GM19438 (cell line): ENCODE measurements at regions not wholly inside any gene's neighbourhood (a gene's known extent, or its start where the extent isn't known, plus 50 kb on each side); places are given as distances from the start of the nearest gene placed in this dataset.
A peak's percentile ranks its signal among the peaks of the same experiment; 100 is the strongest.

ENCODE experiments used
- ATAC-seq: cut with Tn5 transposase; IDR thresholded peaks from one replicate; pipeline ENCODE4 v1.9.1; 2021; ENCODE audit warnings: low read depth; ENCODE audit not compliant: unreplicated experiment

DNA sequence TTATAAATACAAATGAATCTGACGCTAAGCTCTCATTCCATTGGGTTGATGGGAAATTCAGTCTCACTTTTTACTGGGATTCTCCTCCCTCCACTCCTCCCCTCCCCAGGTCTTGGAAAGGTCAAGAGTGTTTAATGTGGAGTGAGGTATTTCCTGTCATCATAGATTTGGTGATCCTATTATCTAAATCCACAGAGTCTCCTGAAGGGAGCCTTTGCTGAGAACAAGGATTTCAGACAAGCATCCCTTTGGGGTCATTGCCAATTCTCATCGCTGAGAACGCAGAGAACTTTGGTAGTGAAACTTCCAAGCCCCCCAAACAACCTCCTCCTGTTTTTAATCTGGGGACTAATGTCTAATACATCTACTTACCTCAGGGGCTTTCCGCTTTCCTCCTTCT, 297.9 kb downstream of the OTOL1 start:
- ATAC-seq = no peak

DNA sequence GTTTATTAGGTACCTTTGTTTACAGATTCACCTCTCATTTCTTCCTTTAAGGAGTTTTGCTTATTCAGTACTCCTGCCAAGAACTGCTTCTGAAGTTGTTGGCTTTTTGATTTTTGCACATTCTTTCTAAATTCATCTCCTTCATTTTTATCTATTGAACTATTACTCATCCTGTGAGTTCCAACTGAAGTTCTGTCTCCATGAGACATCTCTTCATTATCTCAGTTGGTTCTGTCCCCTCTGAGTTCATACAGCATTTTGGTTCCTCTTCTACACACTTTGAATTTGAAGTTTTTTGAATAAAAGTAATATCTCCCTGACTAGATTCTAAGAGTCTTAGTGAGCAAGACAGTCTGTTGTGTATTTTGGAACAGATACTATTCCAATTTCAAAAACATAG, 299.7 kb downstream of the OTOL1 start:
- no peak for ATAC-seq

DNA sequence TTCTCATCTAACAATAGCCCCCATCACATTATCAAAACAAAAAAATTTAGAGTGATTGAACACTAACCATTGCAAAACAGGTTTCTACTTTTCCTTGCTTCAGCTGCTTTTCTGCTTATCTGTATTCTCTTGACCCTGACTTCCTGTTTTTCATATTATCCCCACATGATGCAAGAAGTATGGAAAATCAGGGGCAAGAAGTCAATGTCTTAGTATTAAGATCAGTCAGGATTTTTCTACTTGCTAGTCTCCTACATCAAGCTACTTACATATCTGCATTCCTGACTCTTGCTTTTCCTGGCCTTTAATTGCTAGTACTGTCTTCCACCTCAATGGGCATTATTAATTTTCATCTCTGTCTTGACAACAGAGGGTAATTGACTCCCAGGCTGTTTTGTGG, 300.2 kb downstream of the OTOL1 start:
- ATAC-seq = no peak

DNA sequence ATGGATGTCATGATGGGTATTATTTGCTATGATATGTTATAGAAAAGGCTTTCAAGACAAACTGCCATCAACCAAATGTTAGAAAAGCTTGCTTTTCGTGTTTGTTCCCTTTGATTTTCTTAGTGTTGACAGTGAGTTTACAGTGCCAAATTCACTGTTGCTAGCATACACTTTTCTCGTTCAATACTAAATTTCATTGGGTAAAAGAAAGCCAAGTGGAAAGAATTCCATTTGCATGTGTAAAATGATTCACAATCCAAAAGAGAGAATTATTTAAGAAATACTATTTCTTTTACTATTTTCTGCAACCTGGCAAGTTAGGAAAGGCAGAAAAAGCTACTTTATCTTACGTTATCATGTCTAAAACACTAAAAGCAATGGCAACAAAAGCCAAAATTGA, 301.4 kb downstream of the OTOL1 start:
- no peak for ATAC-seq

DNA sequence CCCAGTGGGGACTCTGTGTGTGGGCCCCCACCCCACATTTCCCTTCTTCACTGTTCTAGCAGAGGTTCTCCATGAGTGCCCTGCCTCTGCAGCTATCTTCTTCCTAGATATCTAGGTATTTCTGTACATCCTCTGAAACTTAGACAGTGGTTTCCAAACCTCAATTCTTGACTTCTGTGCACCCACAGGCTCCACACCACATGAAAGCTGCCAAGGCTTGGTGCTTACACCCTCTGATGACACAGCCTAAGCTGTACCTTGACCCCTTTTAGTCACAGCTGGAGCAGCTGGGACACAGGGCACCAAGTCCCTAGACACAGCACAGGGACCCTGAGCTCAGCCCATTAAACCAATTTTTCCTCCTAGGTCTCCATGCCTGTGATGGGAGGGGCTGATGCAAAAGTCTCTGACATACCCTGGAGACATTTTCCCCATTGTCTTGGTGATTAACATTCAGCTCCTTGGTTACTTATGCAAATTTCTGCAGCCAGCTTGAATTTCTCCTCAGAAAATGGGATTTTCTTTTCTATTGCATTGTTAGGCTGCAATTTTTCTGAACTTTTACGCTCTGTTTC, 304.5 kb downstream of the OTOL1 start:
- peak; percentile 49 for ATAC-seq

DNA sequence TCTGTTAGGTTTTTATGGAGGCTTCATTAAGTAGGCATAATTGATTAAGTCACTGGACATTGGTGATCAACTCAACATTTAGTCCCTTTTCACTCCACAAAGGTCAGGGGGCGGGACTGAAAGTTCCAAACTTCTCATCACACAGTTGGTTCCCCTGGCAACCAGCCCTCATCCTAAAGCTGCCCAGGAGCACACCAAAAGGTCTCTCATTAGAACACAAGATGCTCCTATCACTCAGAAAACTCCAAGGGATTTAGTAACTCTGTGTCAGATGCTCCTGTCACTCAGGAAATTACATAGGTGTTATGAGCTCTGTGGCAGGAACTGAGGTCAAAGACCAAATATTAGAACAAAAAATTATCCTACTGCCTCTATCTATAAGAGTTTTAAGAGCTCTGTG, 321.5 kb downstream of the OTOL1 start:
- no peak for ATAC-seq

DNA sequence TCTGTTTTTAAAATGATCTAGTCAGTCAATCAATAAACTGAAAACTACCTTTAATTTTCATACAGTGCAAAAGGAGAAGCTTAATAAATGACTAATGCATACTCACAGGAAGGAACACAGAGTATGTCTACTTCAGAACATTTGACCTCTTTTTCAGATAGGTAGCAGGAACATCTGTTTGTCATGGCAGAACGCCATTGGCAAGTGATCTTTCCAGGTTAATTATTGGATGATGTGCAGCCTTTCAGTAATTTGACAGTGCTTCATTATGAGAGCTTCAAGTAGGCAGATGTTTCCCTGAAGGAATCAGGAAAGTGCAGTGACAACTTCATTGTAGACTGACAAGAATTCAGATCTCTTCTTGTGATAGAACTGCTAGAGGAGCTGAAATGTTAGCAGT, 325.0 kb downstream of the OTOL1 start:
- ATAC-seq = peak; percentile 77

DNA sequence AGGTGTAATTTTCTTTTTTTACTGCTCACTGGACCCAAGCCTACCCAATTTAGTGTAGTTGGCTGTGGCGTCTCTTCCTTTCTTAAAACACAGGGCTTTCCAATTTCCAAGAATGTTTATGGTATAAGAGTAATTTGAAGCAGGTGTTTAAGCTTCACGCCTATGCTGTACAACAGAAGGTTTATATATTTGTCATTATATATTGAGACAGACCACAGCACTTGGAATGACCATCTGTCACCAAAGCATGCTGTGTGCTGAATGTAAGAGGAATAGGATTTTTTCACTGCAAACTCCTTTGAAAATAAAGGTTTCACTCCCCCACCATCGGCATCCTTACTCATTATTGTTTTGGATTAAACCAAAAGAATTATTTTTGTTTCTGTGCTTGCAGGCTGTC, 325.7 kb downstream of the OTOL1 start:
- no peak for ATAC-seq

DNA sequence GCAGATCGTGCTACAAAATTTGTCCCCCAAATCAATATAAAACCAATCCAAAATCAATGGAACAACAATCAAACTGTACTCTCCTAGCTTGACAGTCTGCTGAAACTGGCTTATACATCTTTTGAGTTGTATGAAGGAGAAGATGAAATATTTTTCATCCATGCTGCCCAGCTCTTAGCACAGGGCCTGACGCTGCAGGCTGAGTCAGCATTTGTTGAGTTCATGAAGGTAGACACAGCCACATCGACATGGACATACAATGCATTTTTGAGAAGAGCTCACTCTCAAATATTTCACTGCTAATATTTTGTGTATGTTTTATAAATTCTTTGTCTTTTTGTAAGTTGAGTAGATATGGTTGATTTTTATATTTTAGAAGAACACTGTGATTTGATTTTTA, 327.3 kb downstream of the OTOL1 start:
- no peak for ATAC-seq

DNA sequence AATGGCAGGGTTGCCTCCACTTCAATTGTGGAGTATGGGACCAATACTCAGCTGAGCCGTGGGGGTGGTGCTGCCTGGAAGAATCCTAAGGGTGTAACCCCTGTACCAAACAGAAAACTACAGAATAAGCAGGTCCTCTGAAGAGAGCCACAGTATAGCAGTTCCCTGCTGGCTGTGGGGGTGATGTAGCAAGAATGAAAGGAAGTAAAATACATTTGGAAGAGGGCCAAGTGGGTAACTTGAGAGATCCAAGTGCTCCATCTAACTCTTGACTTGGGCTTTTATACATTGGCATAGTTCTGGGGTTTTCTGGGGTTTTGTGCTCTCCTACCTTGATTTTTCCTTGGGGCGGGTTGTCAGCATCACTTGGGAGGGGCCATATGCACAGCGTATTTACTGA, 341.4 kb downstream of the OTOL1 start:
- ATAC-seq = no peak

DNA sequence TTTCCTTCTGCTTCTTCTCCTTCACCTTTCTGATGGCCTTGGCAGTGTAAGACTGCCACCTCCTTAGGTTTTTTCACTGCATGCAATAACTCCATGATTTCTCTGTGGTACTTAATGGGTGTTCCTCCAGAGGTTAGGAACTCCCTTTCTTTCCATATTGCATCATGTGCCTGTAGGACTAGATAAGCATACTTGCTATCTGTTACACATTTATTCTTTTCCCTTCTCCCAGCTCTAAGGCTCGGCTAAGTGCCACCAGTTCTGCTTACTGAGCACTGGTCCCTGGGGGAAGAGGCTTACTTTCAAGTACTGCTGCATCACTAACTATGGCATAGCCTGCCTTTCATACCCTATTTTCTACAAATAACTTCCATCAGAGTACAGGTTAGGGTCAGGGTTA, 351.8 kb downstream of the OTOL1 start:
- ATAC-seq = no peak

DNA sequence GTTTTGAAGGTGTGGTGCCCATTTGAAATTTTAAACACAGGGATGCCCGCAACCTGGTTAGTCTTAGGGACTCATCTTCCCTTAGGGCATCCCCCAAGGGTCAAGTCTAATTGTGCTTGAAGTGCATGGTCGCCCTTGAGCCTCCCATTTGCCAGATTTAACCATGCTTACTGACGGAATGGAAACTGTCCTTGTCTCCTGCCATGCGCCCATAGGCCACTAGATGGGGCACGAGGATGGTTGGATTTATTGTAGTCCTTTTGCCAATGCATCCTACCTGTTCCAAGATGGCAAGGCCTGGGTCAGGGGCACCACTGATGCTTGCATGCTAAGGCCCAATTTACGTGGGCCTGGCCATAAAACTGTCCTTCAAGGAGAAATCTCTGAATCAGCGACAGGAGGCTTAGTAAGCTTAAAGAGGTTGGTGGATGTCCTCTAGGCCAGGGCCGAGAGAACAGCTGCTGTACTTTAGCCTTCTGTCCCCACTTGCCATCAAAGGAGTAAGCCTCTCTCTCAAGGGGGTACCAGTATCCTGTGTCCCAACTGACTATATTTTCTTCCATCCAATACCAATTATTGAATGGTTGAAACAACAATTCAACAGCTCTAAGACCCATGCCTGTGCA, 355.4 kb downstream of the OTOL1 start:
- peak; percentile 90 for ATAC-seq

DNA sequence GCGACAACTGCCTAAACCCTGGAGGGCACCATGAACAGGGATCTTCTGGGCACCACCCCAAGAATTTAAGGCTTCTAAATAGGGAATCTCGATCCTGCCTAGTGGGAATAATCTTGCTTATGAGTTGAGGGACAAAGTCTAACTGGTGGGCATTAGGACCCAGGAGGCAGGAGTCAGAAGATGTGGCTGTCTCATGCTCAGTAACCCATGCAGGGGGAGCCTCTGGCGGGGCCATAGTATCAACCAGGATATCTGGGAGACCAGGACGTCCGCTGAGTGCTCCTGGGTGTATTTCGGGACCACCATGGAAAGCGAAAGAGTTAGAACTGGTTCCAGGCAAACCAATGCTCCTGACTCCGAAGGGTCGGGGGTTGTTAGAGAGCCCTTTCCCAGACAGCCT, 356.1 kb downstream of the OTOL1 start:
- no peak for ATAC-seq

DNA sequence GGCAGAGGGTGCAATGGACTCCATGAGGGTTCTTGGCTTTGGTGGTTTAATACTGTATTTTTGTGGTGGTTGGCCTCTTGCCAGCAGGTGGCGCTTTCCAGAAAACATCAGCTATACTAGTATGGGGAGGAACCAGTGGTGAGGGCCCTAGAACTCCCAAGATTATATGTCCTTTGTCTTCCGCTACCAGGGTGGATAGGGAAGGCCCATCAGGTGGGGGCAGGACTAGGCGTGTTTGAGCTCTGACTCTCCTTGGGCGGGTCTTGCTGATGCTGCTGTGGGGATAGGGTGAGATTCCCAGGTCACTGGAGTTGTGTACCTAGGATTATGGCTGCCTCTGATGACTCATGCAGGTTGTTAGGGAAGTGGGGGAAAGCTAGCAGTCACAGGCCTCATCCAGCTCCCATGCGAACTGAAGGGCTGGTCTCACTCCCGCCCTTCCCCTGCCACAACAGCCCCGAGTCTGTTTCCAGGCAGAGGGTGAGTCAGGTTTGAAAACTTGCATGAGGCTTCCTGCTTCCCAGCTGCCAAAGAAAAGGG, 357.7 kb downstream of the OTOL1 start:
- no peak for ATAC-seq

DNA sequence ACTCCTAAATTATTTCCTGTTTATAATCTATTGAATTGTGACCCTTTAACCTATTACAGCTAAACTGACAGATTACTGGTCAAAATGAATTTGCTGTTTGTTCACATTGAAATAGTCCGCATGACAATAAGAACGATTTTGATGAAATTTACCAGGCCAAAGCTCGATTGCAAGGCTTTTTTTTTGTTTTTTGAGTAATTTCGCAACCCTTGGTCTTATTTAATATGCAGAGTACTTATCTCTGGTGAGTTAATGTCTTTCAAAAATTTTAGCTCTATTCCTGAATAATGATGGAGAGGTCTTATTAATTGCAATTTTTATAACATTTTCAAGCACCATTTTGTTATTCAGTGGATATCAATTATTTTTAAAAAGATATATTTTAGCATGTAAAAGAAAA, 362.4 kb downstream of the OTOL1 start:
- no peak for ATAC-seq

DNA sequence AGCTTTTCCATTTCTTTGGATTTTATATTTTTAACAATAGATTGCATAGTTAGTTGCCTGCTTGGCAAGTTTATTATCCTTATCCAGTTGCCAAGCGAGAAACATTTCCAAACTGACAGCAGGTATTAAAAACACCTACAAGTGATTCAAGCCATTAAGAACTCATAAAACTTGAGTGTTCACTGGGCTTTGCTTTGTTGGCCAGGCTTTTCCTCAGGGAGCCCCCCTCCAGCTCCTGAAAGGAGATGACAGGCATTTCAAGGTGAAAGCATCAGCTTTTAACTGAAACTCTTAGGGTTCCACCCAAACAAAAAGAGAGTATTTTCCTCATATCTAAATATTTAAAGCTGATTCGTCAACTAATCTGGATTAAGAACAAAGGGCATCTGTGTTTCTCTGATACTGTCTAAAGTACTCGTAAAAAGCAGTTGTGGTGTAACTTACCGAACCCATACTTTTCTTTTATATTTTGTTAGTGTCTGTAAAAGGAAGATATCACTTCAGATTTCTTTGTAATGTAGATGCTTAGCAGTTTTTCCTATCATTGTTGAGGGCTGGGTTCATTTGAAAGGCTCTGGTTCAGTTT, 363.4 kb downstream of the OTOL1 start:
- ATAC-seq = no peak

DNA sequence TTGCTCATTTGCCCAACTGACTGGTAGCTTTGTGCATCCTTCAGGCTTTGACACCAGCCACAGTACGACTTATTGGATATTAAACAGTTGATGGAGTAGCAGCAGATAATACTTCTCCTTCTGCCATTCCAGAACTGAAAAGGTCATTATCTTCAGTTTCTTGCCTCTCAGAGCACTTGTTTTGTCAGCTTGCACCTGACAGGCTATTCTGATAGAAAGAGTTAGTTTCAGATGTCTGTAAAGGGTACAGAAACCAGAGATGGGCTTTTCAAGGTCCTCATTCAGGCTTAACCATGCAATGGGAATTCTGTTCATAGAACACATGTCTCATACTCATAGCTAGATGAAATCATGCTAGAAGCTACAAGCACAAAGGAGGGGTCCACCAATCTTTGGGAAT, 367.2 kb downstream of the OTOL1 start:
- no peak for ATAC-seq

DNA sequence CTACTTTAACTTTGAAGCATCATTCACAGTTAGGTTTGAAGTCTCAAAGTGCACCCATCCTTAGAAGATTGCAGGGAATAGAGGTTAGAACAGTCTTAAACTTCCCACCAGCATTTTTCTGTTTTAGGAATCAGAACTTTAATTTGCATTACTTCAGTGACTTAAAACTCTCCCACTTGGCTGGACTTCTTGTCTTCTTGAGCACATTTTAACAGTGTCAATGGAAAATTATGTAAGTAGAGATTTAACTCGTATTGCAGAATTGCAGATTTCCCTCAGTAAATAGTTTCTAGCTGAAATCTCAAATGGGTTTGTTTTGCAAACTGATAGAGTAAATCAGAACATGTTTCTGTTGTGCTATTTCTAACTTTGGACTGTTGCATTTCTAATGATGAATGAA, 369.6 kb downstream of the OTOL1 start:
- no peak for ATAC-seq

DNA sequence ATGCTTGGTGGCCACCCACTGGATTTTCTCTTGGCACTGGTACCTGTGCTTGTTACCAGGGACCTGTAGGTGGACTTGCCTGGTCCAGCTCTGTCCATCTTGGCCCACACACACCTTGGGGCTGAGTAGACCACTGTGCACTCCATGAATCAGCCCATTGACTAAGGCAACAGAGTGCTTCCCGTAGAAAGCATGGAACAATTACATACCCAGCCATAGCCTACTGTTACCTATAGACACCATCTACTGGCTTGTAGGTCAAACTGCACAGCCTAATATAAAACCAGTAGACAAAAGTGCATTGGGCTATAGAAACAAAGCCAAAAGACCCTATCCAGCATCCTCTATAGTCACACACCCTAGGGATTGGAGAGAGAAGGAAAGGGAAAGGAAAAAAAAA, 378.9 kb downstream of the OTOL1 start:
- ATAC-seq = no peak

DNA sequence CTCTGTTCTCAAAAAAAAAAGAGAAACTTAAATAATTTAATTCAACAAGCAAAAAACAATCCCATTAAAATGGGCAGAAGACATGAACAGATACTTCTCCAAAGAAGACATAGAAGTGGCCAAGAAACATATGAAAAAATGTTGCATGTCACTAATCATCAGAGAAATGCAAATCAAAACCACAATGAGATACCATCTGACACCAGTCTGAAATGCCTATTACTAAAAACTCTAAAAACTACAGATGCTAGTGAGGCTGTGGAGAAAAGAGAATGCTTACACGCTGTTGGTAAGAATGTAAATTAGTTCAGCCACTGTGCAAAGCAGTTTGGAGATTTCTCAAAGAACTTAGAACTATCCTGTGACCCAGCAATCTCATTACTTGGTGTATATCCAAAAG, 382.9 kb downstream of the OTOL1 start:
- ATAC-seq = no peak

DNA sequence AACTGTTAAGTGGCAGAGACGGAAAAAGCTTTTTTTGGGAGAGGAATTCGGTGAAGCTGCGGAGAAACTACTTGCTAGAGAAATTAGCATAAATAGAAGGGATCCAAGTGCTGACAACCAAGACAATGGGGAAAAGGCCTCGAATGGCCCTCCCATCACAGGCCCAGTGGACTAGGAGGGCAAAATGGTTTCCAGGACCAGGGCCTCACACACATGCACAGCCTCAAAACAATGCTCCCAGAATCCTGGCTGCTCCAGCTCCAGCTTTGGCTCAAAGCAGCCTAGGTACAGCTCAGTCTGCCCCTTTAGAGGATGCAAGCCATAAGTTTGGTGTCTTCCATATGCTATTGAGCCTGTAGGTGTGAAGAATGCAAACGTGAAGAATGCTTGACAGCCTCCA, 388.2 kb downstream of the OTOL1 start:
- ATAC-seq = no peak

DNA sequence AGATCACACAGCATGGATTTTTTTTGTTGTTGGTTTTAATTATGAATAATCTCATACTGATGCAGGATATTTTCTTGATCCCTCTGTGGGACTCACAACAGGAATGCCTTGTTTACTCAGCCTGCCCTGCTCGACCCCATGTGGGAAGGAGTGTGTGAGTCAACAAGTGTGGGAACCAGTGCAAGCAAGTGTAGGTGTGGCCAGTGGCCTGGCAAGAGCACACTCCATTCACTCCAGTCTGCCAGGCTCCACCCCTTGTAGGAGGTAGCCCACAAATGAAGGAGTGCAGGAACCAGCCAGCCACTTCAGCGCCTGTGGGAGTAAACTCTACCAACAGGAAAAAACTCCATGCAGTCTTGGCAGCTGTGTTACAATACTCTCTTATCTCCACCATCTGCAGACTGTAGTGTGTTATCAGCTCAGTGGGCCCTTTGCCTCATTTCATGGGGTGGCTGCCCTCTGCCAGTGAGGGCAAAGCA, 393.6 kb downstream of the OTOL1 start:
- ATAC-seq = no peak
